Endothelial cell of umbilical vein (primary cell): ENCODE measurements at regions not wholly inside any gene's neighbourhood (a gene's known extent, or its start where the extent isn't known, plus 50 kb on each side); places are given as distances from the start of the nearest gene placed in this dataset.

Experiments used
- BruUV-seq: library from RNA; stranded (reverse); fragments of 400-500 nt; replicated peaks from 2 replicates; lab custom pipeline; 2021; lab: Mats Ljungman, UMichigan
- CTCF ChIA-PET: fragments of 300-600, 350-600 bp; sonication (Branson Sonifier 250); formaldehyde crosslinking; loops from one replicate; lab custom pipeline; 2021; ENCODE audit warnings: antibody characterized with exemption, inconsistent platforms; lab: Charles Lee
- POLR2A ChIA-PET: fragments of 300-600, 350-600 bp; sonication (Branson Sonifier 250); formaldehyde crosslinking; loops from one replicate; lab custom pipeline; 2021; ENCODE audit warnings: antibody characterized with exemption, inconsistent platforms; lab: Charles Lee
- DNase-seq: peaks from one replicate; pipeline ENCODE4 v3.0.0-alpha.2; 2011; ENCODE audit warnings: low read depth, low spot score
- FAIRE-seq: peaks from 2 replicates; lab custom pipeline; 2011; peaks lifted over from hg19 to GRCh38; lab: Jason Lieb, UNC
- H2AFZ ChIP-seq: 2 replicates; pipeline ENCODE4 v1.6.0; 2012; ENCODE audit warnings: low read depth, low read length, control low read depth, inconsistent platforms
- H3K27ac ChIP-seq: 2 replicates; pipeline ENCODE4 v1.5.1; 2011; ENCODE audit warnings: low read depth, mild to moderate bottlenecking, control low read depth, low read length, moderate library complexity; ENCODE audit not compliant: insufficient read depth
- H3K27me3 ChIP-seq, 2 experiments: 2 replicates each; pipeline versions ENCODE4 v1.6.0 to v1.6.1; 2011; ENCODE audit warnings: low read length in 2 of 2, mixed read lengths in 1 of 2; ENCODE audit not compliant: control insufficient read depth in 2 of 2, insufficient read depth in 2 of 2
- H3K36me3 ChIP-seq, 2 experiments: 2 replicates in 1 of 2; 3 replicates in 1 of 2; pipeline ENCODE4 v1.5.1; 2011; ENCODE audit warnings: low read length in 2 of 2, mild to moderate bottlenecking in 1 of 2, moderate library complexity in 1 of 2; ENCODE audit not compliant: control insufficient read depth in 2 of 2, insufficient read depth in 2 of 2; ENCODE audit errors: extremely low read depth in 1 of 2
- H3K4me1 ChIP-seq: 3 replicates; pipeline ENCODE4 v1.5.1; 2011; ENCODE audit warnings: mild to moderate bottlenecking, low read length; ENCODE audit not compliant: control insufficient read depth, insufficient read depth; ENCODE audit errors: extremely low read depth
- H3K4me2 ChIP-seq: 2 replicates; pipeline ENCODE4 v1.6.1; 2011; ENCODE audit warnings: low read length, control low read depth, mixed read lengths; ENCODE audit not compliant: insufficient read depth
- H3K4me3 ChIP-seq, 3 experiments: fragments of 200-600 bp in 1 of 3; sonication (generic), shearing (Covaris generic) in 1 of 3; replicated peaks in 1 of 3; 2 replicates each; pipeline ENCODE4 v1.5.1; 2011 to 2016; ENCODE audit warnings: control low read depth in 3 of 3, low read length in 3 of 3, mild to moderate bottlenecking in 2 of 3, inconsistent platforms in 1 of 3, low read depth in 1 of 3, moderate library complexity in 1 of 3; ENCODE audit not compliant: insufficient read depth in 1 of 3
- H3K79me2 ChIP-seq: 2 replicates; pipeline ENCODE4 v1.6.0; 2012; ENCODE audit warnings: low read length, inconsistent platforms; ENCODE audit not compliant: control insufficient read depth, insufficient read depth
- H3K9ac ChIP-seq: replicated peaks from 2 replicates; pipeline ENCODE3; 2011; ENCODE audit warnings: low read length, control low read depth; ENCODE audit not compliant: insufficient read depth; ENCODE audit errors: extremely low read depth
- H3K9me1 ChIP-seq: replicated peaks from 3 replicates; pipeline ENCODE4 v1.6.0; 2011; ENCODE audit warnings: mild to moderate bottlenecking, low read length; ENCODE audit not compliant: control insufficient read depth, insufficient read depth; ENCODE audit errors: extremely low read depth
- H3K9me3 ChIP-seq: replicated peaks from 2 replicates; pipeline ENCODE4 v1.5.1; 2012; ENCODE audit warnings: low read length, inconsistent platforms; ENCODE audit not compliant: control insufficient read depth, insufficient read depth
- H4K20me1 ChIP-seq: replicated peaks from 2 replicates; pipeline ENCODE3; 2011; ENCODE audit warnings: mild to moderate bottlenecking, low read length; ENCODE audit not compliant: control insufficient read depth, insufficient read depth; ENCODE audit errors: extremely low read depth
- EZH2 ChIP-seq: IDR thresholded peaks from 2 replicates; pipeline ENCODE4 v1.6.1; 2012; ENCODE audit warnings: borderline replicate concordance, low read depth, mild to moderate bottlenecking, moderate library complexity, low read length, inconsistent platforms; ENCODE audit not compliant: severe bottlenecking
- FOS ChIP-seq: IDR thresholded peaks from 2 replicates; pipeline ENCODE4 v1.6.1; 2011; ENCODE audit warnings: mild to moderate bottlenecking, low read length, moderate library complexity, borderline replicate concordance; ENCODE audit not compliant: insufficient read depth
- GATA2 ChIP-seq: IDR thresholded peaks from 2 replicates; pipeline ENCODE4 v1.7.0; 2011; ENCODE audit warnings: low read depth, mild to moderate bottlenecking, moderate library complexity, mixed read lengths, low read length; ENCODE audit not compliant: insufficient read length, insufficient read depth
- JUN ChIP-seq: IDR thresholded peaks from 2 replicates; pipeline ENCODE4 v1.6.1; 2011; ENCODE audit warnings: borderline replicate concordance, low read depth; ENCODE audit not compliant: insufficient read length, insufficient read depth
- MYC ChIP-seq: IDR thresholded peaks from one replicate; pipeline ENCODE4 v1.6.1; 2011; ENCODE audit warnings: mild to moderate bottlenecking, low read depth, low read length
- POLR2A ChIP-seq: IDR thresholded peaks from 2 replicates; pipeline ENCODE4 v1.6.1; 2012; ENCODE audit warnings: low read depth, mild to moderate bottlenecking, control low read depth, low read length
- POLR2AphosphoS5 ChIP-seq: IDR thresholded peaks from 2 replicates; pipeline ENCODE4 v1.6.1; 2012; ENCODE audit warnings: low read depth, mild to moderate bottlenecking, control low read depth, low read length, moderate library complexity; ENCODE audit not compliant: insufficient read depth
- dilution Hi-C: fragments of 300-500 bp; cut with MboI; formaldehyde crosslinking; loops from one replicate; pipeline ENCODE4 v1.15.0; 2019; ENCODE audit warnings: low sequenced_read_pairs; ENCODE audit not compliant: extremely low pct_ligation_motif_present
- intact Hi-C: fragments of 100-400 bp; cut with micrococcal nuclease; formaldehyde crosslinking; loops from one replicate; pipeline ENCODE4 v1.10.0; 2022
- TF ChIP-seq, protein P1 (sequence below): IDR thresholded peaks from 2 replicates; pipeline ENCODE4 v1.6.1; 2011; ENCODE audit not compliant: insufficient read depth, insufficient read length
- TF ChIP-seq, protein P2 (sequence below), 2 donors: IDR thresholded peaks; 1 replicate in 1 of 2; 2 replicates in 1 of 2; pipeline ENCODE4 v1.5.1; 2011; ENCODE audit warnings: low read length in 2 of 2, mild to moderate bottlenecking in 2 of 2, moderate library complexity in 2 of 2, control low read depth in 1 of 2, inconsistent platforms in 1 of 2, low read depth in 1 of 2; ENCODE audit not compliant: insufficient read depth in 1 of 2; ENCODE audit errors: extremely low read depth in 1 of 2

DNA sequence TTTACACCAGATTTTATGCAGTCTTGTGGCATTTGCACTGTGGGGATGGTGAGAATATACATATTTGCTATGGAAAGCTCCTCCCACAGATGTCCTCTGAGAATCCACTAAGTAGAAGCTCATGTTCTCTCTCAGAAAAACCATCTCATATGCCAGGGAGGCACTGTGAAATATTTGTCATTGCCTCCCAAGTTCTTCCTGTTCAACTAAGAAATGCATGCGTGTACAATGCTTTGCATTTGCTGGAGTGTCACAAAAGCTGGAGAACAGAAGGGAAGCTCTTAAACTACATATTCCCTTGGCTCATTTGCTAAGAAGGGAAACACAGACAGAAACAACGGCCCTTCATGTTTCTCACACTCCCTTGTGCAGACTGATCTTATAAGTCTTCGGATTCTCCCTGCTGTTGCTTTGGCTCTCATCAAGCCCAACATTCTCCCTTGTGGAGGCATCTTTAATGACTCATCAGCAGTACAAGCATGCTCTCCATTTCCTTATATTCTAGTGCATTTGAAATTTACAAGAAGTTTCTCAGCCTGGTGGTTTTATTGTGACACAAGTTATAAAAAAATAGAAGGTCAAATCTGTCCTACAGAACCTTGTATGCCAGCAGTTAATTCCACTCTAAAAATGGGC lies 220.6 kb downstream of the TRIM36 start:
- TF ChIP-seq FOS = no peak
- TF ChIP-seq, protein P1, sequence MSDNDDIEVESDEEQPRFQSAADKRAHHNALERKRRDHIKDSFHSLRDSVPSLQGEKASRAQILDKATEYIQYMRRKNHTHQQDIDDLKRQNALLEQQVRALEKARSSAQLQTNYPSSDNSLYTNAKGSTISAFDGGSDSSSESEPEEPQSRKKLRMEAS = no peak
- TF ChIP-seq EZH2 = no peak
- TF ChIP-seq, protein P2, sequence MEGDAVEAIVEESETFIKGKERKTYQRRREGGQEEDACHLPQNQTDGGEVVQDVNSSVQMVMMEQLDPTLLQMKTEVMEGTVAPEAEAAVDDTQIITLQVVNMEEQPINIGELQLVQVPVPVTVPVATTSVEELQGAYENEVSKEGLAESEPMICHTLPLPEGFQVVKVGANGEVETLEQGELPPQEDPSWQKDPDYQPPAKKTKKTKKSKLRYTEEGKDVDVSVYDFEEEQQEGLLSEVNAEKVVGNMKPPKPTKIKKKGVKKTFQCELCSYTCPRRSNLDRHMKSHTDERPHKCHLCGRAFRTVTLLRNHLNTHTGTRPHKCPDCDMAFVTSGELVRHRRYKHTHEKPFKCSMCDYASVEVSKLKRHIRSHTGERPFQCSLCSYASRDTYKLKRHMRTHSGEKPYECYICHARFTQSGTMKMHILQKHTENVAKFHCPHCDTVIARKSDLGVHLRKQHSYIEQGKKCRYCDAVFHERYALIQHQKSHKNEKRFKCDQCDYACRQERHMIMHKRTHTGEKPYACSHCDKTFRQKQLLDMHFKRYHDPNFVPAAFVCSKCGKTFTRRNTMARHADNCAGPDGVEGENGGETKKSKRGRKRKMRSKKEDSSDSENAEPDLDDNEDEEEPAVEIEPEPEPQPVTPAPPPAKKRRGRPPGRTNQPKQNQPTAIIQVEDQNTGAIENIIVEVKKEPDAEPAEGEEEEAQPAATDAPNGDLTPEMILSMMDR (IDR thresholded peaks at IDR 0.05; ENCODE audit: extremely low read depth in 1 of 2, insufficient read depth in 1 of 2, low read depth in 1 of 2, low read length in 2 of 2) = no peak
- TF ChIP-seq JUN = no peak
- no peak for TF ChIP-seq POLR2AphosphoS5
- TF ChIP-seq MYC = no peak
- no peak for TF ChIP-seq GATA2
- no peak for TF ChIP-seq POLR2A
- Histone ChIP-seq H2AFZ (no peak overlapping the region), H3K9me1 (no peaks in the 10 kb centered on the region), H3K4me3 (no peak overlapping the region), H3K4me2 (no peak overlapping the region), H3K9me3 (no peaks in the 10 kb centered on the region), H3K9ac (no peak overlapping the region), H3K4me1 (no peaks in the 10 kb centered on the region), H3K36me3 (no peaks in the 10 kb centered on the region), H3K27ac (no peak overlapping the region), H3K27me3 (no peaks in the 10 kb centered on the region), H4K20me1 (no peaks in the 10 kb centered on the region), H3K79me2 (no peaks in the 10 kb centered on the region)
- ChIA-PET POLR2A (no interaction called here), CTCF (no interaction called here)
- BruUV-seq = no TSS peak
- FAIRE-seq (no peak), DNase-seq (no peak)
- dilution Hi-C loops (no loop called here), intact Hi-C loops (no loop called here)
